ENCODE measurements at regions not wholly inside any gene's neighbourhood (a gene's known extent, or its start where the extent isn't known, plus 50 kb on each side); places are given as distances from the start of the nearest gene placed in this dataset.
"Not testable (repeated sequence)": the region's sequence is repeated elsewhere in the genome, so short reads cannot be mapped to it uniquely, and the experiment has no call there.

- CTCF ChIA-PET = no interaction called here
- DNase-seq = no peak
- H3K4me3 Mint-ChIP-seq = no peak overlapping the region
- no peaks in the 10 kb centered on the region for H3K36me3 Mint-ChIP-seq
- no peak overlapping the region for H3K27ac Mint-ChIP-seq
- H3K9me3 Mint-ChIP-seq (ENCODE audit: low read depth) = no peaks in the 10 kb centered on the region
- no peaks in the 10 kb centered on the region for H3K27me3 Mint-ChIP-seq
- no peak for ATAC-seq
- H3K4me1 Mint-ChIP-seq = no peaks in the 10 kb centered on the region
Measured at GRCh38 chr6:145561095-145562072, 173.9 kb downstream of the EPM2A start.

GRCh38 chr6:145562771-145563615 lies 172.3 kb downstream of the EPM2A start:
- Mint-ChIP-seq H3K27me3 (no peaks in the 10 kb centered on the region), H3K4me1 (no peaks in the 10 kb centered on the region), H3K27ac (no peak overlapping the region), H3K36me3 (no peaks in the 10 kb centered on the region), H3K4me3 (no peak overlapping the region), H3K9me3 (ENCODE audit: low read depth) (no peaks in the 10 kb centered on the region)
- DNase-seq = no peak
- ATAC-seq = no peak
- CTCF ChIA-PET = no interaction called here

GRCh38 chr6:145564553-145564952 lies 170.8 kb downstream of the EPM2A start:
- no peaks in the 10 kb centered on the region for H3K4me1 Mint-ChIP-seq
- no peak for DNase-seq
- CTCF ChIA-PET = no interaction called here
- no peak for ATAC-seq
- no peaks in the 10 kb centered on the region for H3K27me3 Mint-ChIP-seq
- no peaks in the 10 kb centered on the region for H3K36me3 Mint-ChIP-seq
- H3K4me3 Mint-ChIP-seq = no peak overlapping the region
- no peaks in the 10 kb centered on the region for H3K9me3 Mint-ChIP-seq (ENCODE audit: low read depth)
- H3K27ac Mint-ChIP-seq = no peak overlapping the region

- Mint-ChIP-seq H3K27ac (no peak overlapping the region), H3K4me3 (no peak overlapping the region), H3K4me1 (no peaks in the 10 kb centered on the region), H3K27me3 (no peaks in the 10 kb centered on the region), H3K9me3 (ENCODE audit: low read depth) (no peaks in the 10 kb centered on the region), H3K36me3 (no peaks in the 10 kb centered on the region)
- ATAC-seq = no peak
- CTCF ChIA-PET = no interaction called here
- DNase-seq = no peak
Measured at GRCh38 chr6:145567684-145568252, 167.6 kb downstream of the EPM2A start.

- no peak for DNase-seq
- H3K36me3 Mint-ChIP-seq = no peaks in the 10 kb centered on the region
- H3K4me3 Mint-ChIP-seq = no peak overlapping the region
- H3K9me3 Mint-ChIP-seq (ENCODE audit: low read depth) = no peaks in the 10 kb centered on the region
- CTCF ChIA-PET = no interaction called here
- no peak for ATAC-seq
- H3K27ac Mint-ChIP-seq = no peak overlapping the region
- H3K27me3 Mint-ChIP-seq = no peaks in the 10 kb centered on the region
- no peaks in the 10 kb centered on the region for H3K4me1 Mint-ChIP-seq
Measured at GRCh38 chr6:145569140-145569539, 166.2 kb downstream of the EPM2A start.

- ATAC-seq; DNase-seq; H3K9me3 Mint-ChIP-seq (ENCODE audit: low read depth); H3K4me3 Mint-ChIP-seq; H3K27me3 Mint-ChIP-seq; H3K4me1 Mint-ChIP-seq; CTCF ChIA-PET; H3K36me3 Mint-ChIP-seq; H3K27ac Mint-ChIP-seq: not testable (repeated sequence)
Measured at GRCh38 chr6:145570336-145570735, 165.0 kb downstream of the EPM2A start.

GRCh38 chr6:145574269-145574668 lies 161.1 kb downstream of the EPM2A start:
- H3K4me1 Mint-ChIP-seq; H3K36me3 Mint-ChIP-seq; H3K27me3 Mint-ChIP-seq; H3K4me3 Mint-ChIP-seq; H3K27ac Mint-ChIP-seq; H3K9me3 Mint-ChIP-seq (ENCODE audit: low read depth); ATAC-seq; CTCF ChIA-PET; DNase-seq: not testable (repeated sequence)
